A673 (cell line): ENCODE measurements at regions not wholly inside any gene's neighbourhood (a gene's known extent, or its start where the extent isn't known, plus 50 kb on each side); places are given as distances from the start of the nearest gene placed in this dataset.

Experiments used
- EZH2 ChIP-seq: fragments of 200-600 bp; sonication (generic); IDR thresholded peaks from 2 replicates; pipeline ENCODE4 v1.6.1; 2017; ENCODE audit warnings: borderline replicate concordance, low read depth, mild to moderate bottlenecking, mixed read lengths, antibody characterized with exemption, low read length; ENCODE audit not compliant: poor library complexity, severe bottlenecking
- TF ChIP-seq, protein P1 (sequence below): fragments of 300-800, 200-600 bp; sonication (generic); conservative IDR thresholded peaks from 2 replicates; pipeline ENCODE4 v1.5.1; 2017; ENCODE audit warnings: low read depth, mild to moderate bottlenecking, antibody characterized with exemption, low read length, moderate library complexity, mixed read lengths

DNA sequence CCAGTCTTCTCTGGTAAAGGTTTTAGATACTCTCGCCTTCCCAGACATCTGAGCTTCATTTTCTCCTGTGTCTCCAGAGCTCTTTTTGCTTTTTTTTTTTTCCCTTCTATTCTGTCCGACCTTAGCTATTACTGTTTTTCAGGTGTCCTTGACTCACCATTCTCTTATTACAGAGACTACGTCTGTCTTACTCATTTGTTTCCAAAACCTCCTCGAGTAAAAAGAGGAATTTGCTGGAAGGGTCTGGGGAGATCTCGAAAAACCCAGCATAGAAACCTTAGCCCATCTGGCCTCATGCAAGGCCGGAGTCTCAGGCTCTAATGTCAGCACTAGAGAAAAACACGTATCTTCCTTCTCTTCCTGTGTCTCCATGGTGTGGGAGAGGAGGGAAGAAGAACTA is 109.2 kb upstream of the CARMIL1 start:
- TF ChIP-seq, protein P1, sequence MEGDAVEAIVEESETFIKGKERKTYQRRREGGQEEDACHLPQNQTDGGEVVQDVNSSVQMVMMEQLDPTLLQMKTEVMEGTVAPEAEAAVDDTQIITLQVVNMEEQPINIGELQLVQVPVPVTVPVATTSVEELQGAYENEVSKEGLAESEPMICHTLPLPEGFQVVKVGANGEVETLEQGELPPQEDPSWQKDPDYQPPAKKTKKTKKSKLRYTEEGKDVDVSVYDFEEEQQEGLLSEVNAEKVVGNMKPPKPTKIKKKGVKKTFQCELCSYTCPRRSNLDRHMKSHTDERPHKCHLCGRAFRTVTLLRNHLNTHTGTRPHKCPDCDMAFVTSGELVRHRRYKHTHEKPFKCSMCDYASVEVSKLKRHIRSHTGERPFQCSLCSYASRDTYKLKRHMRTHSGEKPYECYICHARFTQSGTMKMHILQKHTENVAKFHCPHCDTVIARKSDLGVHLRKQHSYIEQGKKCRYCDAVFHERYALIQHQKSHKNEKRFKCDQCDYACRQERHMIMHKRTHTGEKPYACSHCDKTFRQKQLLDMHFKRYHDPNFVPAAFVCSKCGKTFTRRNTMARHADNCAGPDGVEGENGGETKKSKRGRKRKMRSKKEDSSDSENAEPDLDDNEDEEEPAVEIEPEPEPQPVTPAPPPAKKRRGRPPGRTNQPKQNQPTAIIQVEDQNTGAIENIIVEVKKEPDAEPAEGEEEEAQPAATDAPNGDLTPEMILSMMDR = no peak
- TF ChIP-seq EZH2 = no peak
